ENCODE measurements at regions not wholly inside any gene's neighbourhood (a gene's known extent, or its start where the extent isn't known, plus 50 kb on each side); places are given as distances from the start of the nearest gene placed in this dataset.
"Not testable (repeated sequence)": the region's sequence is repeated elsewhere in the genome, so short reads cannot be mapped to it uniquely, and the experiment has no call there.

DNA sequence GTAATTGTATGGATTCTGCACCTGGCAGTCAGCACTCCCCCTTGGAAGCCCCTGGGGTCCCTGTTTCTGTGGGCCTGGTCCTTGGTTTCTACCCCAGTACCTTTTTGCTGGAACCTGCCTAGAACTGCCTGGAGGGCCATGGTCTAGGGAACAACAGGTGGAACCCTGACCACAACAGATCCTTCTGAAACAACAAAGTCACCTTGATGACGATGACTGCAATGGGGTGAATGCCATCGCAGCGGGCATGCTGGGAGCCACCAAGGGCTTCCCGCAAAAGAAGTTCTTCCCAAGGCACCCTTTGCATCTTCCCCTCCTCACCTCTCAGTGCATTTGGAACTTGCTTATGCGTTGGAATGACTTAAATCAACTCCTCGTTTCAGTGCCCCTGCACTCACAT lies 129.0 kb upstream of the OR4C13 start:
- not testable (repeated sequence) for DNase-seq

DNA sequence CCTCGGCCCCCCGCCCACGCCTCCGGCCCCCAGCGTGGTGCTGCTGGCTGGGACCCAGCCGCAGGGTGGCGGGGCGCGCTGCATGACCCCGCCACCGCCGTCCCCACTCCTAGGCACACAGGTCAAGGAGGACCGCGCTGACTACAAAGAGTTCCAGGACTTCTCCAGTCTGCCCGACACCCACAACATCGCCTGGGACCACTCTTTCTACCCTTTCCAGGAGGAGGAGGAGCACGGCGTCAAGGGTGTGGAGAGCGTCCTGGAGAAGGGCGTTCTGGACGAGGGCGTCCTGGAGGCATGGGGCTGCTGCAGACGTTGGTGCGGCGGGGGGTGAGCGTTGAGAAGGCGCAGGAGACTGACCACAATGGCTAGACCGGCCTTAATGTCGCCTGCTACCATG lies 101.7 kb upstream of the OR4C13 start:
- not testable (repeated sequence) for DNase-seq

GRCh38 chr11:49851511-49851910 lies 100.7 kb upstream of the OR4C13 start:
- no peak for DNase-seq

GRCh38 chr11:49851971-49852389 lies 100.2 kb upstream of the OR4C13 start:
- no peak for DNase-seq

DNA sequence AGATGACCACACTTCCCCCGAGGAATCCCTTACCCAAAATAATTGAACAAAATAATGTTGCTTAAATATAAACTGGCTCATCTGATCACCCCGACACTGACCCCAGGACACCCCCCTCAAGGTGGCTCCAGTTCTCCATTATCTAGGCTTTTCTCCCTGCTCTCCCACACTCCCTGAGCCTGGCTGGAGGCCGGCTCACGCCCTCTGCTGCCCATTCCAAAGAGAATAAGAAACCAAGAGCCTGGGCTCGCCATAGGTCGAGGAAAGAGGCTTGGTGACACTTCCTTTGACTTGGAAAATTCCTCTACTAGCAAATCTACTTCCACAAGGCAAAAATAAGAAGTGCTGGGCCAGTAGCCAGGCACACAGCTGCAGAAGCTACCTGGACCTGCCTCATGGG lies 63.3 kb upstream of the OR4C13 start:
- not testable (repeated sequence) for DNase-seq

DNA sequence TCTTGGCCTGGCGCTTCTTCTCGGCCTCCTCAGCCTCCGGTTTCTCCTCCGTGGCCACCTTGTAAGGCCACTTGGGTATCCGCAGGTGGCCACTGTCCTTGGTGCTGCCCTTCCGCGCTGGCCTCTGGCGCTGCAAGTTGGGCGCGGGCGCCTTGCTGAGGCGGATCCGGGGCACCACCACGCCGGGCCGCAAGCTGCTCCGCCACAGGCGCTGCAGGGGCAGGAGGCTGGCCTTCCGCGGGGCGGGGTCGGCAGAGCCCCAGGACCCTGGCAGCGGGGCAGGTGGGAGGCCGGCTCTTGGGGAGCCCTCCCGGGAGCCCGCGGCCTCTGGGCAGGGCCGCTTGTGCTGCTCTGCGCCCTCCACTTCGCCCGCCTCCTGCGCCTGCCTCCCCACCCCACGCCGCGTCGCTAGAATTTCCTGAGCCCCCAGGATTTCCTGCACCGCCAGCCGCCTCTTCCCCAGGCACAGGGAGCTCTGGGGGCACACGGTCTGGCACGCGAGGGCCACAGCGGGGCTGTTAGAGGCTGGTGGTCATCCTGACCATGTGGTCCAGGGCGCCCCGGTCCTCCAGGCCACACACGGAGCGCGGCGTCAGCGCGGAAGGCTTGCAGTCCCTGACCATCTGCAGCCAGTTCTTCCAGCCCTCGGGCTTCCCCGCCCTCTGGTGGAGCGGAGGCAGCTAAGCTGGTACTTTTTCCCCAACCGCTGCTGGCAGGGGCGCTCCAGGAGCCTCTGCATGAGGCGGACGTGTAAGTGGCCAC lies 60.1 kb upstream of the OR4C13 start:
- DNase-seq, result not testable (repeated sequence)

GRCh38 chr11:49893442-49893841 lies 58.7 kb upstream of the OR4C13 start:
- not testable (repeated sequence) for DNase-seq
